SU-DHL-6 (cell line): ENCODE measurements at regions not wholly inside any gene's neighbourhood (a gene's known extent, or its start where the extent isn't known, plus 50 kb on each side); places are given as distances from the start of the nearest gene placed in this dataset.

Experiments used
- H2AFZ ChIP-seq: fragments of 200-600 bp; sonication (generic); 2 replicates; pipeline ENCODE4 v1.6.1; 2014; ENCODE audit warnings: low read depth, mild to moderate bottlenecking, moderate library complexity, mixed read lengths, antibody characterized with exemption, low read length; ENCODE audit not compliant: severe bottlenecking
- H3F3A ChIP-seq: fragments of 200-600 bp; shearing (Covaris generic); 2 replicates; pipeline ENCODE4 v1.6.0; 2016; ENCODE audit warnings: antibody characterized with exemption, mild to moderate bottlenecking; ENCODE audit not compliant: insufficient read depth
- H3K27ac ChIP-seq: fragments of 200-600 bp; sonication (generic); 2 replicates; pipeline ENCODE4 v1.5.1; 2016; ENCODE audit warnings: low read depth, mild to moderate bottlenecking, low read length, moderate library complexity, mixed read lengths
- H3K27me3 ChIP-seq: fragments of 200-600 bp; sonication (generic), shearing (Covaris generic); 2 replicates; pipeline ENCODE4 v1.6.0; 2014; ENCODE audit warnings: mild to moderate bottlenecking, low read length
- H3K36me3 ChIP-seq: fragments of 200-600 bp; sonication (generic); 2 replicates; pipeline ENCODE4 v1.6.1; 2014; ENCODE audit warnings: mild to moderate bottlenecking, low read length, mixed read lengths
- H3K4me2 ChIP-seq: fragments of 300-600, 200-600 bp; shearing (Covaris generic), sonication (generic); 2 replicates; pipeline ENCODE4 v1.6.0; 2014; ENCODE audit warnings: low read length, low read depth, mild to moderate bottlenecking; ENCODE audit not compliant: poor library complexity, severe bottlenecking
- H3K4me3 ChIP-seq: fragments of 200-600 bp; sonication (generic); 2 replicates; pipeline ENCODE4 v1.5.1; 2014; ENCODE audit warnings: antibody characterized with exemption, low read length, mild to moderate bottlenecking, mixed read lengths; ENCODE audit not compliant: insufficient read depth, poor library complexity, severe bottlenecking
- H3K79me2 ChIP-seq: fragments of 200-600 bp; sonication (generic); 2 replicates; pipeline ENCODE4 v1.6.1; 2014; ENCODE audit warnings: mild to moderate bottlenecking, low read length, moderate library complexity; ENCODE audit not compliant: insufficient read depth
- H3K9ac ChIP-seq: fragments of 200-600 bp; sonication (generic); 2 replicates; pipeline ENCODE4 v1.7.0; 2014; ENCODE audit warnings: mild to moderate bottlenecking, low read length
- H3K9me2 ChIP-seq: fragments of 200-600 bp; sonication (generic); replicated peaks from 2 replicates; pipeline ENCODE4 v1.6.1; 2014; ENCODE audit warnings: low read length; ENCODE audit not compliant: insufficient read depth
- H3K9me3 ChIP-seq: fragments of 200-600 bp; sonication (generic); 2 replicates; pipeline ENCODE4 v1.6.1; 2014; ENCODE audit warnings: low read length, mixed read lengths; ENCODE audit not compliant: insufficient read depth
- H4K20me1 ChIP-seq: fragments of 200-600 bp; sonication (generic); 2 replicates; pipeline ENCODE4 v1.6.1; 2014; ENCODE audit warnings: low read depth, mild to moderate bottlenecking, antibody characterized with exemption, low read length, moderate library complexity, mixed read lengths
- CTCF ChIP-seq: fragments of 200-600 bp; sonication (generic); IDR thresholded peaks from one replicate; pipeline ENCODE4 v1.5.1; 2017; ENCODE audit warnings: antibody characterized with exemption, mild to moderate bottlenecking, low read length, moderate library complexity; ENCODE audit not compliant: insufficient read depth, poor library complexity, severe bottlenecking
- EZH2phosphoT487 ChIP-seq: fragments of 200-600 bp; sonication (generic), shearing (Covaris generic); conservative IDR thresholded peaks from 2 replicates; pipeline ENCODE4 v1.6.1; 2018; ENCODE audit warnings: mild to moderate bottlenecking, antibody characterized with exemption, low read length, moderate library complexity, mixed read lengths

DNA sequence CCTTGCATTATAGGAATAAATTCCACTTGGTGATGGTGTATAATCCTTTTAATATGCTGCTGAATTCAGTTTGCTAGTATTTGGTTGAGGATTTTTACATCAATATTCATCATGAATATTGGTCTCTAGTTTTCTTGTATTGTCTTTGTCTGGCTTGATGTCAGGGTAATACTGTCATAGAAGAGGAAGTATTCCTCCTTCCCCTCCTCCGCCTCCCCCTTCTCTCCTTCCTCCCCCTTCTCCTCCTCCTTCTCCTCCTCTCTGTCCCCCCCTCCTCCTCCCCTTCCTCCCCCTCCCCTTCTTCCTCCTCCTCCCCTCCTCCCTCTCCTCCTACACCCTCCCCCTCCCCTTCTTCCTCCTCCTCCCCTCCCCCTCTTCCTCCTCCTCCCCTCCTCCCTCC, 65.8 kb downstream of the RGS12 start:
- Histone ChIP-seq H3K9ac (no peak overlapping the region), H3K36me3 (no peaks in the 10 kb centered on the region), H3F3A (no peaks in the 10 kb centered on the region), H3K4me2 (no peak overlapping the region), H3K27ac (no peak overlapping the region), H2AFZ (no peak overlapping the region), H3K27me3 (no peaks in the 10 kb centered on the region), H3K4me3 (no peak overlapping the region), H3K9me2 (no peaks in the 10 kb centered on the region), H3K9me3 (no peaks in the 10 kb centered on the region), H3K79me2 (no peaks in the 10 kb centered on the region), H4K20me1 (no peaks in the 10 kb centered on the region)
- TF ChIP-seq EZH2phosphoT487 (no peak), CTCF (no peak)

DNA sequence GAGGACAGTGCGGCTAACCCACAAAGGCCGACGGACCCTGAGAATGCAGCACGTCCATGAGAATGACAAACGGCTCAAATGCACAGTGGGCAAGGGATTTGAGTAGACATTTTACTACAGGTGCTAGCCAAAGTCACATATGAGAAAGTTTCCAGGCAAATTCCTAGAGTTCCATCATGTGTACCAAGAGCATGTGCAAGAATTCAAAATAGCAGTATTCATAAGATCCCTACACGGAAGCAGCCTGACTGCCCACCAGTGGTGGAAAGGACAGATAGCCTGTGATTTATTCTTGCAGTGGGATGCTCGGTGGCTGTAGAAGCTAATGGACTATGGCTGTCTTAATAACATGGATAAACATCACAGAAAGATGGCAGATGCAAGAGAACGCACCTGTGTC, 68.0 kb downstream of the RGS12 start:
- H3K9ac ChIP-seq = no peak overlapping the region
- H3K4me2 ChIP-seq = no peak overlapping the region
- no peaks in the 10 kb centered on the region for H3K79me2 ChIP-seq
- H3K27me3 ChIP-seq = no peaks in the 10 kb centered on the region
- no peaks in the 10 kb centered on the region for H4K20me1 ChIP-seq
- H3K9me3 ChIP-seq = no peaks in the 10 kb centered on the region
- H3K4me3 ChIP-seq = no peak overlapping the region
- H3K9me2 ChIP-seq = no peaks in the 10 kb centered on the region
- no peak overlapping the region for H2AFZ ChIP-seq
- TF ChIP-seq EZH2phosphoT487 = no peak
- no peaks in the 10 kb centered on the region for H3K36me3 ChIP-seq
- H3K27ac ChIP-seq = no peak overlapping the region
- H3F3A ChIP-seq = no peaks in the 10 kb centered on the region

DNA sequence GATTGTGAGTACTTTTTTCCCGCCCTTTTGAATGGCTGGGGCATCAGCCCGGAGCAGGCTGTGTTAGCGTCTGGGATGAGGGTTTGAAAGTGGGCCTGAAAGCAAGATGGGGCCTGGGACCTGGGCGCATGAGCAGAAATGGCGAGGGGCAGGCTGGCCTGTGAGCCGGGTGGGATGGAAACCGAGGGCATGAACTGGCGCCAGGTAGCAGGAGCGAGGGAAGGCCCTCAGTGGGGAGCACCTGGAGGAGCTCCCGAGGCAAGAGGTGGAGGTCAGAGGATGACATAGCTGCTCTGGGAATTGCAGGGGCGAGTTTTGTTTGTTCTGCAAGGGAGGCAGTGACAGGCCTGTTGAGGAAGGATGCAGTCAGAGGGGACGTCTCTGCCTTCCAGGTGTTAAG, 68.6 kb downstream of the RGS12 start:
- Histone ChIP-seq H3K4me3 (no peak overlapping the region), H3F3A (no peaks in the 10 kb centered on the region), H2AFZ (no peak overlapping the region), H3K9ac (no peak overlapping the region), H3K36me3 (no peaks in the 10 kb centered on the region), H3K4me2 (no peak overlapping the region), H3K79me2 (no peaks in the 10 kb centered on the region), H3K27me3 (no peaks in the 10 kb centered on the region), H3K27ac (no peak overlapping the region), H3K9me3 (no peaks in the 10 kb centered on the region), H4K20me1 (no peaks in the 10 kb centered on the region), H3K9me2 (no peaks in the 10 kb centered on the region)
- TF ChIP-seq EZH2phosphoT487 (no peak), CTCF (no peak)

DNA sequence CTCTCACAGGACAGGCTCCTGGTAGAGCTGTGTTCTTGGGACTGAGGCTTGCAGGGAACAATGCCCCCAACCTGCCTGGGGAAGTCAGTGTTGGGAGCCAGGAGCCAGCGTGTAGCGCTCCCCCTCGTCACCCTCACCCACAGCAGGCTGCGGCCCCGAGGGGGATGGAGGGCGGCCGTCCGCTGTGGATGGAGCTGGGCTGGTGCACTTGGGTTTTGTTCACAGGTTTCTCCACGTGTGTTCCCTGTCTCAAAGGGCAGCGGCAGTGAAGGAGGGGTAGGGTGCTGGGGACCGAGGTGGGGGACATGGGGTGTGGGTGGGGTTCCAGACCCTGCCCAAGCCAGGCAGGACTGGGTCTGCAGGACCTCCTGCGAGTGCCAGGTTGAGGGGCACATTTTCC, 69.1 kb downstream of the RGS12 start:
- H2AFZ ChIP-seq = no peak overlapping the region
- H3F3A ChIP-seq = no peaks in the 10 kb centered on the region
- no peaks in the 10 kb centered on the region for H4K20me1 ChIP-seq
- no peaks in the 10 kb centered on the region for H3K9me2 ChIP-seq
- H3K4me2 ChIP-seq = no peak overlapping the region
- no peaks in the 10 kb centered on the region for H3K79me2 ChIP-seq
- no peak overlapping the region for H3K4me3 ChIP-seq
- TF ChIP-seq EZH2phosphoT487 (no peak), CTCF (no peak)
- H3K36me3 ChIP-seq = no peaks in the 10 kb centered on the region
- H3K9ac ChIP-seq = no peak overlapping the region
- no peaks in the 10 kb centered on the region for H3K9me3 ChIP-seq
- H3K27ac ChIP-seq = no peak overlapping the region
- no peaks in the 10 kb centered on the region for H3K27me3 ChIP-seq
